HG03045 (cell line): ENCODE measurements at regions not wholly inside any gene's neighbourhood (a gene's known extent, or its start where the extent isn't known, plus 50 kb on each side); places are given as distances from the start of the nearest gene placed in this dataset.

ENCODE experiments used
- ATAC-seq: cut with Tn5 transposase; IDR thresholded peaks from one replicate; pipeline ENCODE4 v1.9.1; 2021; ENCODE audit warnings: mild to moderate bottlenecking, moderate library complexity; ENCODE audit not compliant: unreplicated experiment

GRCh38 chr2:217629347-217629746, 373.4 kb downstream of the TNS1 start:
- ATAC-seq = no peak

GRCh38 chr2:217628061-217628460, 374.7 kb downstream of the TNS1 start:
- no peak for ATAC-seq

GRCh38 chr2:217626926-217627325, 375.9 kb downstream of the TNS1 start:
- no peak for ATAC-seq

GRCh38 chr2:217625557-217626169, 377.1 kb downstream of the TNS1 start:
- ATAC-seq = no peak

GRCh38 chr2:217623281-217623912, 379.4 kb downstream of the TNS1 start:
- no peak for ATAC-seq

- ATAC-seq = no peak
Observed at GRCh38 chr2:217622205-217623060, 380.4 kb downstream of the TNS1 start.

- ATAC-seq = no peak
Observed at GRCh38 chr2:217621391-217621801, 381.4 kb downstream of the TNS1 start.

- ATAC-seq = no peak
Observed at GRCh38 chr2:217618744-217619143, 384.1 kb downstream of the TNS1 start.

- no peak for ATAC-seq
Observed at GRCh38 chr2:217617616-217618022, 385.2 kb downstream of the TNS1 start.

- no peak for ATAC-seq
Observed at GRCh38 chr2:217616936-217617335, 385.9 kb downstream of the TNS1 start.

GRCh38 chr2:217615171-217615570, 387.6 kb downstream of the TNS1 start:
- ATAC-seq = no peak

- no peak for ATAC-seq
Observed at GRCh38 chr2:217614498-217614897, 388.3 kb downstream of the TNS1 start.

- ATAC-seq = no peak
Observed at GRCh38 chr2:217614096-217614495, 388.7 kb downstream of the TNS1 start.

GRCh38 chr2:217612920-217613319, 389.9 kb downstream of the TNS1 start:
- no peak for ATAC-seq

GRCh38 chr2:217612211-217612610, 390.6 kb downstream of the TNS1 start:
- no peak for ATAC-seq

- ATAC-seq = no peak
Observed at GRCh38 chr2:217611626-217612127, 391.1 kb downstream of the TNS1 start.

- no peak for ATAC-seq
Observed at GRCh38 chr2:217611056-217611455, 391.7 kb downstream of the TNS1 start.

GRCh38 chr2:217610401-217610814, 392.4 kb downstream of the TNS1 start:
- no peak for ATAC-seq

- no peak for ATAC-seq
Observed at GRCh38 chr2:217609952-217610351, 392.8 kb downstream of the TNS1 start.

- ATAC-seq = no peak
Observed at GRCh38 chr2:217606296-217606695, 396.5 kb downstream of the TNS1 start.

GRCh38 chr2:217604527-217605194, 398.1 kb downstream of the TNS1 start:
- no peak for ATAC-seq
